Small intestine (tissue), 7 donors: ENCODE measurements at regions not wholly inside any gene's neighbourhood (a gene's known extent, or its start where the extent isn't known, plus 50 kb on each side); places are given as distances from the start of the nearest gene placed in this dataset.

Source experiments
- DNase-seq, 2 donors: peaks; one replicate each; pipeline versions ENCODE4 v3.0.0 to v3.0.0-alpha.2; 2013
- FAIRE-seq: peaks from 2 replicates; lab custom pipeline; 2012; peaks lifted over from hg19 to GRCh38; lab: Jason Lieb, UNC
- H3K27ac ChIP-seq, 3 donors: one replicate each; pipeline ENCODE4 v1.5.1; 2013; ENCODE audit warnings: low read length in 2 of 3, mild to moderate bottlenecking in 2 of 3, control low read depth in 1 of 3, inconsistent platforms in 1 of 3, low read depth in 1 of 3, moderate library complexity in 1 of 3
- H3K27me3 ChIP-seq, 3 donors: one replicate each; pipeline ENCODE4 v1.6.1; 2013; ENCODE audit warnings: low read length in 3 of 3, inconsistent platforms in 1 of 3; ENCODE audit not compliant: control insufficient read depth in 3 of 3, insufficient read depth in 3 of 3
- H3K36me3 ChIP-seq, 3 donors: one replicate each; pipeline ENCODE4 v1.6.1; 2013; ENCODE audit warnings: low read length in 3 of 3, inconsistent platforms in 1 of 3, low read depth in 1 of 3, mild to moderate bottlenecking in 1 of 3, moderate library complexity in 1 of 3; ENCODE audit not compliant: control insufficient read depth in 3 of 3, insufficient read depth in 2 of 3
- H3K4me1 ChIP-seq, 3 donors: one replicate each; pipeline ENCODE4 v1.6.1; 2013; ENCODE audit warnings: low read length in 2 of 3, inconsistent platforms in 1 of 3, low read depth in 1 of 3, mild to moderate bottlenecking in 1 of 3, moderate library complexity in 1 of 3; ENCODE audit not compliant: control insufficient read depth in 3 of 3, insufficient read depth in 2 of 3
- H3K4me3 ChIP-seq, 3 donors: one replicate each; pipeline ENCODE4 v1.5.1; 2013; ENCODE audit warnings: low read length in 3 of 3, control low read depth in 1 of 3, inconsistent platforms in 1 of 3, low read depth in 1 of 3, mild to moderate bottlenecking in 1 of 3, moderate library complexity in 1 of 3
- H3K9me3 ChIP-seq, 2 donors: one replicate each; pipeline ENCODE4 v1.6.1; 2013; ENCODE audit warnings: low read depth in 1 of 2, low read length in 1 of 2; ENCODE audit not compliant: control insufficient read depth in 2 of 2, insufficient read depth in 1 of 2
- WGBS, 3 donors: extraction: QIAGEN DNeasy Blood & Tissue Kit; methylation state at CpG; one replicate each; pipeline ENCODE4 v1.1.7; 2013; 5-methylcytosine and 5-hydroxymethylcytosine counted together
- donor health status: healthy with polysubstance abuse.
- donor health status: control.
- donor health status: control.
- donor health status: Bipolar disorder and iron deficiency.
- donor health status: healthy.

DNA sequence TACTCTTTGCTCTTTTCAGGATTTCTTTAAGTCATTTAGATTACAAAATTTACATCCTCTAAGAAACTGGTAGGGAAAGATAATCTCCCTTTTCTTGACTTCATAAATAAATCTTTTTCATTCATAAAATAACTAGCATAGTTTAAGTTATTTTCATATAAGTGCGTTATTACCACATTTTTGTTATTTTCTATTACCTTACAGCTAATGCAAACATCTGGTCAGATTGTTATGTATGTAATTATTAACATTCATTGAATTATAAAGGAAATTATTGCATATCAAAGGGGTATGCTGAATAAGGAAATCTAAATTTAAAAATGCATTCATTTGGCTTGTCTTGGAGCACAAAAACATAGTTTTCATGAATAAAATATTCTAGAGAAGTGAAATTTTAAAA is 55.3 kb upstream of the SLITRK1 start:
- Histone ChIP-seq H3K36me3 (no peaks in the 10 kb centered on the region), H3K4me3 (no peak overlapping the region), H3K27me3 (no peaks in the 10 kb centered on the region), H3K27ac (no peak overlapping the region), H3K9me3 (no peaks in the 10 kb centered on the region), H3K4me1 (no peaks in the 10 kb centered on the region)
- 79 to 91% (median 81%) methylated on average over 1 of the region's 1 CpG for WGBS, 3 donors
- DNase-seq = no peak
- no peak for FAIRE-seq

DNA sequence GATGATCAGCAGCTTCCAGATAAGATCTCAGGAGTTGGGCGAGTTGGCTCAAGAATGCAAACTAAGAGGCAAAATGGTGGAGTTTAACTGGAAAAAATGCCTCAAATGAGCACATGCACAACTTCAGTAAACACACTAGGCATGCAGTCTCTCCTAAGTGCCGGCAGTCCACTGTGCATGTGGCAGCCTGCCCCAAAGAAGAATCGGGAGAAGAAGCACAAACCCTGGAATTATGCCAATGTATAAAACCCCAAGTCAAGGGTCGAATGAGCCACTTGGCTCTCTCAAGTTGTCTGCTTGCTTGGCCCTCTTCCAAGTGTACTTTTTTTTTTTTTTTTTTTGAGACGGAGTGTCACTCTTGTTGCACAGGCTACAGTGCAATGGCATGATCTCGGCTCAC is 53.3 kb upstream of the SLITRK1 start:
- Histone ChIP-seq H3K9me3 (no peaks in the 10 kb centered on the region), H3K36me3 (no peaks in the 10 kb centered on the region), H3K27ac (no peak overlapping the region), H3K4me1 (no peaks in the 10 kb centered on the region), H3K4me3 (no peak overlapping the region), H3K27me3 (no peaks in the 10 kb centered on the region)
- WGBS, 3 donors = 68 to 74% (median 69%) methylated on average over 6 of the region's 6 CpGs
- DNase-seq (no peak), FAIRE-seq (no peak)
